ENCODE measurements at regions not wholly inside any gene's neighbourhood (a gene's known extent, or its start where the extent isn't known, plus 50 kb on each side); places are given as distances from the start of the nearest gene placed in this dataset.

DNA sequence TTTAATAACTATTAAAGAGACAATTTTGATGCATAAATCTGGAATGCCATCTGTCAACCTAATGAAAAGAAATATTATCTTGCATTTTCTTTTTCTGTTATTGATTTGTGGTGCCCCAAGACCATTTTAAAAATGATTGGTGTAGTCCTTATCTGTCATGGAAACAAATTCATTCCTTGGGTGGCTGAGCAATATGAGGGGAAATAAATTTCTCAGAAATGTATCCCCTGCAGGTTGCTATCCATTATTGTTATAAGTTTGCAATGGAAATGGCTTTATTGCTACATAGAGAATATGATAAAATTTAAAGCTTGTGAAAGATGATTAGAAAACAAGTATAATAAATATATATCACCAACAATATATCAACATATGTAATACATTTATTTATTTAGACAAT is 607.0 kb downstream of the DNAJB9 start:
- no peaks in the 10 kb centered on the region for H3K36me3 ChIP-seq (ENCODE audit: control insufficient read depth in 2 of 2, insufficient read depth in 2 of 2, low read length in 1 of 2)
- H3K4me2 ChIP-seq (ENCODE audit: control insufficient read depth, insufficient read depth) = no peak overlapping the region
- H3K4me3 ChIP-seq = no peak overlapping the region
- no peak for ATAC-seq
- no peak for DNase-seq (ENCODE audit: low read depth, low spot score)
- no peaks in the 10 kb centered on the region for H3K79me2 ChIP-seq (ENCODE audit: control insufficient read depth, insufficient read depth, low read length)
- CTCF ChIA-PET = interaction anchor here (1.0 kb wide), 1 partner anchor 24 kb away, joined by 3 read pairs; no protein-coding TSS in a partner anchor
- POLR2A ChIA-PET = no interaction called here
- no peak overlapping the region for H3K27ac ChIP-seq (ENCODE audit: control insufficient read depth, insufficient read depth)
- FAIRE-seq = no peak
- intact Hi-C loops (cut with micrococcal nuclease; ENCODE audit: unreplicated experiment) = loop anchor here (10.0 kb wide), 1 partner anchor 82 kb away; no protein-coding TSS in a partner anchor
- no peak overlapping the region for H3K9ac ChIP-seq (ENCODE audit: control insufficient read depth, insufficient read depth, low read length)
- SMC1A ChIA-PET (ENCODE audit: uncharacterized antibody, unreplicated experiment) = interaction anchor here (1.3 kb wide), 1 partner anchor 32 kb away, joined by 3 read pairs; no protein-coding TSS in a partner anchor
- TF ChIP-seq, protein P1, sequence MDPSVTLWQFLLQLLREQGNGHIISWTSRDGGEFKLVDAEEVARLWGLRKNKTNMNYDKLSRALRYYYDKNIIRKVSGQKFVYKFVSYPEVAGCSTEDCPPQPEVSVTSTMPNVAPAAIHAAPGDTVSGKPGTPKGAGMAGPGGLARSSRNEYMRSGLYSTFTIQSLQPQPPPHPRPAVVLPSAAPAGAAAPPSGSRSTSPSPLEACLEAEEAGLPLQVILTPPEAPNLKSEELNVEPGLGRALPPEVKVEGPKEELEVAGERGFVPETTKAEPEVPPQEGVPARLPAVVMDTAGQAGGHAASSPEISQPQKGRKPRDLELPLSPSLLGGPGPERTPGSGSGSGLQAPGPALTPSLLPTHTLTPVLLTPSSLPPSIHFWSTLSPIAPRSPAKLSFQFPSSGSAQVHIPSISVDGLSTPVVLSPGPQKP (IDR thresholded peaks at IDR 0.05; ENCODE audit: low read depth, low read length) = no peak
- no peak for TF ChIP-seq MEF2B (IDR thresholded peaks at IDR 0.05; ENCODE audit: partially characterized antibody, poor library complexity, severe bottlenecking)
- TF ChIP-seq, protein P2, sequence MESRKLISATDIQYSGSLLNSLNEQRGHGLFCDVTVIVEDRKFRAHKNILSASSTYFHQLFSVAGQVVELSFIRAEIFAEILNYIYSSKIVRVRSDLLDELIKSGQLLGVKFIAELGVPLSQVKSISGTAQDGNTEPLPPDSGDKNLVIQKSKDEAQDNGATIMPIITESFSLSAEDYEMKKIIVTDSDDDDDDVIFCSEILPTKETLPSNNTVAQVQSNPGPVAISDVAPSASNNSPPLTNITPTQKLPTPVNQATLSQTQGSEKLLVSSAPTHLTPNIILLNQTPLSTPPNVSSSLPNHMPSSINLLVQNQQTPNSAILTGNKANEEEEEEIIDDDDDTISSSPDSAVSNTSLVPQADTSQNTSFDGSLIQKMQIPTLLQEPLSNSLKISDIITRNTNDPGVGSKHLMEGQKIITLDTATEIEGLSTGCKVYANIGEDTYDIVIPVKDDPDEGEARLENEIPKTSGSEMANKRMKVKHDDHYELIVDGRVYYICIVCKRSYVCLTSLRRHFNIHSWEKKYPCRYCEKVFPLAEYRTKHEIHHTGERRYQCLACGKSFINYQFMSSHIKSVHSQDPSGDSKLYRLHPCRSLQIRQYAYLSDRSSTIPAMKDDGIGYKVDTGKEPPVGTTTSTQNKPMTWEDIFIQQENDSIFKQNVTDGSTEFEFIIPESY (IDR thresholded peaks at IDR 0.05) = no peak
- TF ChIP-seq EZH2 (IDR thresholded peaks at IDR 0.05; ENCODE audit: borderline replicate concordance, control insufficient read depth, low read depth, low read length) = no peak
- no peak for TF ChIP-seq ZNF207 (IDR thresholded peaks at IDR 0.05; ENCODE audit: borderline replicate concordance)
- H2AFZ ChIP-seq (ENCODE audit: control insufficient read depth, low read depth, low read length) = no peak overlapping the region
- no peaks in the 10 kb centered on the region for H4K20me1 ChIP-seq (ENCODE audit: control insufficient read depth, insufficient read depth)
- no TSS peak for BruUV-seq (replicated peaks)
- no peaks in the 10 kb centered on the region for H3K27me3 ChIP-seq (replicated peaks in 1 of 2; ENCODE audit: control insufficient read depth in 2 of 2, insufficient read depth in 2 of 2, low read length in 1 of 2)
- RAD21 ChIA-PET (ENCODE audit: unreplicated experiment) = no interaction called here
- no peaks in the 10 kb centered on the region for H3K4me1 ChIP-seq (ENCODE audit: control insufficient read depth, insufficient read depth, low read length)
- in situ Hi-C loops (cut with MboI) = no loop called here
- no peaks in the 10 kb centered on the region for H3K9me3 ChIP-seq (replicated peaks; ENCODE audit: control insufficient read depth, insufficient read depth, low read length)
